ENCODE measurements at regions not wholly inside any gene's neighbourhood (a gene's known extent, or its start where the extent isn't known, plus 50 kb on each side); places are given as distances from the start of the nearest gene placed in this dataset.

GRCh38 chr10:78980815-78981214 is 88.0 kb upstream of the ZMIZ1 start:
- Histone ChIP-seq H3K9ac (ENCODE audit: low read depth, low read length) (no peak overlapping the region), H3K27me3 (ENCODE audit: control insufficient read depth, insufficient read depth, low read length) (no peaks in the 10 kb centered on the region), H3K27ac (ENCODE audit: low read depth, low read length) (no peak overlapping the region), H3K4me1 (ENCODE audit: control insufficient read depth, insufficient read depth, low read length) (peaks cover 7% of the 10 kb centered on the region), H3K9me3 (ENCODE audit: control insufficient read depth, insufficient read depth, low read length) (no peaks in the 10 kb centered on the region), H3K4me3 (ENCODE audit: low read depth, low read length) (no peak overlapping the region), H3K36me3 (ENCODE audit: control insufficient read depth, insufficient read depth, low read length) (no peaks in the 10 kb centered on the region)

GRCh38 chr10:78981257-78981969 is 87.4 kb upstream of the ZMIZ1 start:
- no peaks in the 10 kb centered on the region for H3K36me3 ChIP-seq (ENCODE audit: control insufficient read depth, insufficient read depth, low read length)

GRCh38 chr10:78981970-78982281 is 86.8 kb upstream of the ZMIZ1 start:
- Histone ChIP-seq H3K27me3 (ENCODE audit: control insufficient read depth, insufficient read depth, low read length) (no peaks in the 10 kb centered on the region; the same call in 1 of the 2 replicates), H3K4me1 (ENCODE audit: control insufficient read depth, insufficient read depth, low read length) (peaks cover 15% of the 10 kb centered on the region), H3K9ac (ENCODE audit: low read depth, low read length) (no peak overlapping the region), H3K36me3 (ENCODE audit: control insufficient read depth, insufficient read depth, low read length) (no peaks in the 10 kb centered on the region), H3K9me3 (ENCODE audit: control insufficient read depth, insufficient read depth, low read length) (no peaks in the 10 kb centered on the region), H3K4me3 (ENCODE audit: low read depth, low read length) (no peak overlapping the region), H3K27ac (ENCODE audit: low read depth, low read length) (no peak overlapping the region)

More at GRCh38 chr10:78981257-78981969, 87.4 kb upstream of the ZMIZ1 start:
- H3K9ac ChIP-seq (ENCODE audit: low read depth, low read length): no peak overlapping the region
- H3K27ac ChIP-seq (ENCODE audit: low read depth, low read length): no peak overlapping the region
- peaks cover 13% of the 10 kb centered on the region for H3K4me1 ChIP-seq (ENCODE audit: control insufficient read depth, insufficient read depth, low read length)
- no peaks in the 10 kb centered on the region for H3K9me3 ChIP-seq (ENCODE audit: control insufficient read depth, insufficient read depth, low read length)
- no peak overlapping the region for H3K4me3 ChIP-seq (ENCODE audit: low read depth, low read length)
- no peaks in the 10 kb centered on the region; the same call in 1 of the 2 replicates for H3K27me3 ChIP-seq (ENCODE audit: control insufficient read depth, insufficient read depth, low read length)

- Histone ChIP-seq H3K9ac (ENCODE audit: low read depth, low read length) (no peak overlapping the region), H3K9me3 (ENCODE audit: control insufficient read depth, insufficient read depth, low read length) (no peaks in the 10 kb centered on the region), H3K4me1 (ENCODE audit: control insufficient read depth, insufficient read depth, low read length) (peaks cover 15% of the 10 kb centered on the region), H3K4me3 (ENCODE audit: low read depth, low read length) (no peak overlapping the region), H3K27ac (ENCODE audit: low read depth, low read length) (no peak overlapping the region), H3K36me3 (ENCODE audit: control insufficient read depth, insufficient read depth, low read length) (no peaks in the 10 kb centered on the region), H3K27me3 (ENCODE audit: control insufficient read depth, insufficient read depth, low read length) (no peaks in the 10 kb centered on the region; the same call in 1 of the 2 replicates)
Measured at GRCh38 chr10:78982726-78983125, 86.0 kb upstream of the ZMIZ1 start.

- H3K9me3 ChIP-seq (ENCODE audit: control insufficient read depth, insufficient read depth, low read length): no peaks in the 10 kb centered on the region
Measured at GRCh38 chr10:78983608-78984007, 85.2 kb upstream of the ZMIZ1 start.

GRCh38 chr10:78985973-78986818 is 82.6 kb upstream of the ZMIZ1 start:
- peaks cover 15% of the 10 kb centered on the region for H3K4me1 ChIP-seq (ENCODE audit: control insufficient read depth, insufficient read depth, low read length)
- H3K9ac ChIP-seq (ENCODE audit: low read depth, low read length): no peak overlapping the region
- no peak overlapping the region for H3K27ac ChIP-seq (ENCODE audit: low read depth, low read length)
- no peak overlapping the region for H3K4me3 ChIP-seq (ENCODE audit: low read depth, low read length)
- H3K36me3 ChIP-seq (ENCODE audit: control insufficient read depth, insufficient read depth, low read length): no peaks in the 10 kb centered on the region
- H3K27me3 ChIP-seq (ENCODE audit: control insufficient read depth, insufficient read depth, low read length): no peaks in the 10 kb centered on the region; the same call in 1 of the 2 replicates
- no peaks in the 10 kb centered on the region for H3K9me3 ChIP-seq (ENCODE audit: control insufficient read depth, insufficient read depth, low read length)

More at GRCh38 chr10:78983608-78984007, 85.2 kb upstream of the ZMIZ1 start:
- Histone ChIP-seq H3K9ac (ENCODE audit: low read depth, low read length) (no peak overlapping the region), H3K27me3 (ENCODE audit: control insufficient read depth, insufficient read depth, low read length) (no peaks in the 10 kb centered on the region; the same call in 1 of the 2 replicates), H3K36me3 (ENCODE audit: control insufficient read depth, insufficient read depth, low read length) (no peaks in the 10 kb centered on the region), H3K27ac (ENCODE audit: low read depth, low read length) (no peak overlapping the region), H3K4me3 (ENCODE audit: low read depth, low read length) (no peak overlapping the region), H3K4me1 (ENCODE audit: control insufficient read depth, insufficient read depth, low read length) (peaks cover 15% of the 10 kb centered on the region)

GRCh38 chr10:78991187-78991586 is 77.6 kb upstream of the ZMIZ1 start:
- no peak overlapping the region for H3K4me3 ChIP-seq (ENCODE audit: low read depth, low read length)
- H3K9me3 ChIP-seq (ENCODE audit: control insufficient read depth, insufficient read depth, low read length): no peaks in the 10 kb centered on the region
- no peak overlapping the region for H3K27ac ChIP-seq (ENCODE audit: low read depth, low read length)
- H3K36me3 ChIP-seq (ENCODE audit: control insufficient read depth, insufficient read depth, low read length): no peaks in the 10 kb centered on the region
- H3K27me3 ChIP-seq (ENCODE audit: control insufficient read depth, insufficient read depth, low read length): no peaks in the 10 kb centered on the region
- H3K4me1 ChIP-seq (ENCODE audit: control insufficient read depth, insufficient read depth, low read length): peaks cover 4% of the 10 kb centered on the region
- no peak overlapping the region for H3K9ac ChIP-seq (ENCODE audit: low read depth, low read length)

GRCh38 chr10:78992333-78992732 is 76.4 kb upstream of the ZMIZ1 start:
- Histone ChIP-seq H3K36me3 (ENCODE audit: control insufficient read depth, insufficient read depth, low read length) (no peaks in the 10 kb centered on the region), H3K4me3 (ENCODE audit: low read depth, low read length) (no peak overlapping the region)

GRCh38 chr10:78993261-78993945 is 75.4 kb upstream of the ZMIZ1 start:
- H3K27ac ChIP-seq (ENCODE audit: low read depth, low read length): no peak overlapping the region
- H3K4me3 ChIP-seq (ENCODE audit: low read depth, low read length): no peak overlapping the region
- H3K9ac ChIP-seq (ENCODE audit: low read depth, low read length): no peak overlapping the region
- H3K27me3 ChIP-seq (ENCODE audit: control insufficient read depth, insufficient read depth, low read length): no peaks in the 10 kb centered on the region
- no peaks in the 10 kb centered on the region for H3K36me3 ChIP-seq (ENCODE audit: control insufficient read depth, insufficient read depth, low read length)
- no peaks in the 10 kb centered on the region for H3K4me1 ChIP-seq (ENCODE audit: control insufficient read depth, insufficient read depth, low read length)
- no peaks in the 10 kb centered on the region for H3K9me3 ChIP-seq (ENCODE audit: control insufficient read depth, insufficient read depth, low read length)

More at GRCh38 chr10:78992333-78992732, 76.4 kb upstream of the ZMIZ1 start:
- no peak overlapping the region for H3K27ac ChIP-seq (ENCODE audit: low read depth, low read length)
- H3K27me3 ChIP-seq (ENCODE audit: control insufficient read depth, insufficient read depth, low read length): no peaks in the 10 kb centered on the region
- H3K9me3 ChIP-seq (ENCODE audit: control insufficient read depth, insufficient read depth, low read length): no peaks in the 10 kb centered on the region
- H3K9ac ChIP-seq (ENCODE audit: low read depth, low read length): no peak overlapping the region
- no peaks in the 10 kb centered on the region for H3K4me1 ChIP-seq (ENCODE audit: control insufficient read depth, insufficient read depth, low read length)

- no peaks in the 10 kb centered on the region for H3K27me3 ChIP-seq (ENCODE audit: control insufficient read depth, insufficient read depth, low read length)
- H3K9ac ChIP-seq (ENCODE audit: low read depth, low read length): no peak overlapping the region
- no peak overlapping the region for H3K4me3 ChIP-seq (ENCODE audit: low read depth, low read length)
- no peaks in the 10 kb centered on the region for H3K9me3 ChIP-seq (ENCODE audit: control insufficient read depth, insufficient read depth, low read length)
- no peak overlapping the region for H3K27ac ChIP-seq (ENCODE audit: low read depth, low read length)
- no peaks in the 10 kb centered on the region for H3K4me1 ChIP-seq (ENCODE audit: control insufficient read depth, insufficient read depth, low read length)
- no peaks in the 10 kb centered on the region for H3K36me3 ChIP-seq (ENCODE audit: control insufficient read depth, insufficient read depth, low read length)
Measured at GRCh38 chr10:78995987-78996791, 72.6 kb upstream of the ZMIZ1 start.
